GM18502 (cell line): ENCODE measurements at regions not wholly inside any gene's neighbourhood (a gene's known extent, or its start where the extent isn't known, plus 50 kb on each side); places are given as distances from the start of the nearest gene placed in this dataset.
A peak's percentile ranks its signal among the peaks of the same experiment; 100 is the strongest.

ENCODE experiments used
- ATAC-seq: cut with Tn5 transposase; IDR thresholded peaks from one replicate; pipeline ENCODE4 v1.9.1; 2021; ENCODE audit warnings: mild to moderate bottlenecking; ENCODE audit not compliant: unreplicated experiment, poor library complexity

GRCh38 chr5:89156226-89156625 lies 273.2 kb upstream of the MEF2C start:
- ATAC-seq = no peak

DNA sequence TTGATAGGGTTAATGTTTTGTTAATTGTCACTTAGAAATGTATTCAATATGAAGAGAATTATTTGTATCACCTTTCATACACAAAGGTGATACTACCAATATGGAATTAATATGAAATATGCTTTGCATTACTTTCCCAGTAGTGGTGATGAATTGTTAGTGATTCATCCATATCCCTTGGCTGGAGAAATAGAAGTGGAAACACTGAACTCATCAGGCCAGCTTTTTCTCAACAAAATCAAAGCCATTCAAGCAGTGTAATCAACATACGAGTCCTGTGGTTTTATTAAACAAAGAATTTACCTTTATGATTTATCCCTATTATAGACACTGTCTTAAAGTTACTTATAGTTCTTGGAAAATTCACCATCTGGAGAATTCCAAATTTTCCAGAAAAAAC lies 264.0 kb upstream of the MEF2C start:
- ATAC-seq = no peak

DNA sequence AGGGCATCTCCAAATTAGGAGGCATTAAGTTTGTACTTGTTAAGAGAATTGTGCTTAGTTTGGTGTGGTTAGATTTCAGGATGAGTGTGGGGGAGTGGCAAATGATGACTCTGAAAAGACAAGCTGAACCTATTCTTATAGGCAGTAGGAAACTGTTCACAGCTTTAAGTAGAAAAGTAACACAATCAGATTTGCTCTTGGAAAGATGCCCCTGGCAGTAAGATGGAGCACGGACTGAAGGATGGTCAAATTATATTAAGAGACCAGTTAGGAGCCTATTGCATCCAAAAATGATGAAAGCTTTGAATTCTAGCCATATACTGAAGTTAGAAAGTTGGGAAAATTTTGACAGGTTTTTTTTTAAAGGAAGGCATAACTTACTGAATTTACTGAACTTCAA lies 254.2 kb upstream of the MEF2C start:
- ATAC-seq = no peak

GRCh38 chr5:89133975-89134374 lies 251.0 kb upstream of the MEF2C start:
- no peak for ATAC-seq

DNA sequence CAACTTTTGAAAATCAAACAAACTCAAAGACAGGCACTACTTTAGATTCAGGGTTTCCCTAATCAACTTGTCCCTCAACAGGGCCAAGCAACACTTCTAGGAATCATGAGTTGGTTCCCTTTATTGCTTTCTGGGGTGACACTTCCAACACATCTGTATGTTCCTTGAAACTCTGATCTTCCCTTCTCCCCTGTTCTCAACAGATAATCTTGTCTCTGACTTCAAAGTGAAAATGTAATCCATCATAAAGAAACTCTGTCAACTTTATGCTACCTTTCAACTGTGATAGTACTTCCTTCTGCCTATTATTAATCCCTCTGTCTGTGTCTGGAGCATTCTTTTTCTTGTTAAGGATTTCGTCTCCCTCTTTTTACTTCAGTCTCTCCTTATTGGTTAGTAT lies 250.1 kb upstream of the MEF2C start:
- ATAC-seq = no peak

GRCh38 chr5:89130851-89131250 lies 247.9 kb upstream of the MEF2C start:
- ATAC-seq = no peak

DNA sequence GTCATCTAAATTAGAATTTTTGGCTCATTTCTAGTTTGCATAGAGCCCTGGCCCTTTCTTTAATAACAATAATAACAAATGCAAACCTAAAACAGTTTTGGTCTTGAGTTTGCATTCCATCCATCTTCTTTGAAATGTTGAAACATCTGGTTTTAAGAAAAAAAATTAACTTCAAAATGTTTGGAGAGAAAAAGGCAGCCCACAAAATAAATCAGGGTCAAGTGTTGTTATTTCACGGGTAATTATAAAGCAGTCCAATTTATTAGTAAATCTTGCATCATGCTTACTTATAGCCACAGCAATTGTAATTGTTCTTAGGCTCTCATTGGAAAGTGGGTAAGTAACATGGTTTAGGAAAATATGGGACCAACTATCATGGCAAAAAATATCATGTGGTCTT lies 247.0 kb upstream of the MEF2C start:
- ATAC-seq = no peak

DNA sequence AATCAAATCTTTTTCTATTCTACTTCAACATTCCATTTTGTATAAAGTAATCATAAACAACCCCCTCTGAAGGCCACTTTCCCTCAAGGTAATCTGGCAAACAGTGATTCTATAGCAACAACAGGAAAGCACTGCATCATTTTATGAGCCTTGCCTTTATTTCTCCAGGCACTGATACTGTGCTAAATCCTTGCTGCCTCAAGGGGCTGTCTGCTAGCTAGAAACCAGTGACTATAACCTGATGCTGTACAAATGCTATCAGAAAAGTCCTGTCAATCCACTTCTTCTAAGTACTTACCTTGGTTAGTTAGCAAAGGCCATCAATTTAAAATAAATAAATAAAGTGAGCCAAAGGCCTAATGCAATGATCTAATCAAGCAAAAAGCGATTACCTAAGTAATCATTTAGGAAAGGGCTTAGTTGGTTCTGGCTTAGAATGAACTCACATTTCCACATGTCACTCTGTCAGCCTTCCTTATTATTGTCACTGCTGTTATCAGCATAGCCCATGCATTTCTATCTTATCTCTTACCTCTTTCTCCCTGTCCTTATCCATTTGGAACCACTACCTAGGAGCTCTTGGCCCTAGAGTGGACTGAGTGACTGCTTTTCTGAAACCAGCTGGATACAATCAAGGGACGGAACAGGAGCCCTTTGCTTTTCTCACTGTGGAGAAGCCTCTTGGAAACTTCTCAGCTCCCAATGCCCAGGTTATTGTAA lies 246.1 kb upstream of the MEF2C start:
- no peak for ATAC-seq

DNA sequence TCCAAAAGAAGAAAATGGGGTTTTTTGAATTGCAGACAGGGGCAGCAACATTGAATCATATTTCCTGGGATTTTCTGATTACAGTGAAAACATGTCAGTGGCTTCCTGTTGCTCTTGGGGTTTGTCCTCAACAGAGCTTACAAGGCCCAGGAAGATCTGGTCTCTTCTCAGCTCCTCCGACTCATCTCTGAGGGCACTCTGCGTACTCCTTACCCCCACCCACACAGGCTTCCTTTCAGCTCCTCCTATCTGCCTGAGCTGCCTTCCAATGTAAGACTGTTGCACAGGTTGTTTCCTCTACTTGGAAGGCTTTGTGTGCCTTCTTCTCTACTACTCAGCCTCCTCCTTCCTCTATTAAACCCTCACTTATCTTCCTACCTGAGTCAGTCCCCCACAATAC lies 245.1 kb upstream of the MEF2C start:
- ATAC-seq = no peak

DNA sequence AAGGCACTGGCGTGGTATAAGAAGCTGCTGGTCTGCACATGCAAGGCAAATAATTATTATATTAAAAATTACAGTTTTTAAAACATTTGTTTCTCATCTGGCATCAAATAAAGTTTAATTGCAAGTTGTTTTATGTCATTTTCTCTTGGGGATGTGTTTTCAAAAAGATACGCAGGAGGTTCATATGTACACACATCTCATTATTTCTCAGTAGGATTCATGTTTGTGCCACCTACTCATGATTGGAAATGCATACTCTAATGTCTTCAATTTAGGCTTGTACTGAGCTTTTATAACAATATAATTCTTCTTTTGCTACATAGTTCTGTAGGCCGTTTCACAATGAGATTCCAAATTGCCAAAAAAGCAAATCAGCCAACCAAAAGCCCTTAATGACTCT lies 244.2 kb upstream of the MEF2C start:
- ATAC-seq = no peak

GRCh38 chr5:89125372-89125771 lies 242.4 kb upstream of the MEF2C start:
- no peak for ATAC-seq

- no peak for ATAC-seq
Measured at GRCh38 chr5:89123581-89123980, 240.6 kb upstream of the MEF2C start.

DNA sequence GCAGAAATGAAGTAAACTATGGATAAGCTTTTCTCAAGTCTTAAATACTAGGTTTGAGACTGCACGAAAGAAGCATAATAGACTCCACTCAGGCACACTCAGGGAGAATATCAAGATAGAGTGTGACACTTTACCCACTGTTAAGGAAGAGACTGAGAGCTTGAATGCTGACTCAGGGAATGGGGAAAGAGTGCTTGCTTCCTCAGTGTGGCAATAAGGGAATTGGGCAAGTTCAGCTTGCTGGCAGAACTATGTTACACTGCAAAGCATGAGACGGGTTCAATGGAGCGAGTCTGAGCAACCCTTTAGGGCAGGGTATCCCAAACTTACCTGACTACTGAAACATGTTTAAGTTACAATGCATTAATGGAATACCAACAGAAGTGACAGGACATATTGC lies 237.7 kb upstream of the MEF2C start:
- ATAC-seq = no peak

DNA sequence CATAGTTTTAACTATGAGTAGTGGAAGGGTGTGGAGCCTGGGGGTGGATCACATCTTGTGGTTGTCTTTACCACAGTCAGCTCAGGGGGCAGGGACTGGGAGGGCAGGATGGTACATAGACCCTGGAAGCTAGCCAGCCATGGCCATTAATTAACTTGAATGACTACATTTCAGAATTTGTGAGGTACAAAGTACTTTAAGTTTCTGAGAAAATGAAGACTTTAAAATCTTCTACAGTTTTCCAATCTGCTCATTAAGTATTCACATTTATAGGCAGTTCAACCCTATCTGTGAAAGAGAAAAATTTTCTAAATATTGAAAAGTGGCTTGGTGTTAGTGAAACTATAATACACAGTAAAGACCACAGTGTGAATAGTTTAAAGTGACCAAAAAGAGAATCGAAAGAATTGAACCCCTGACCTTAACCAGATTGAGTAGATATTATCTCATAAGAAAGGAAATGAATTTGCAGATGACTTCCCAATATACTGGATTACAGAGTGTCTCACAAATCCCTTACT lies 234.2 kb upstream of the MEF2C start:
- ATAC-seq = peak; percentile 90

GRCh38 chr5:89110916-89111646 lies 228.1 kb upstream of the MEF2C start:
- no peak for ATAC-seq

DNA sequence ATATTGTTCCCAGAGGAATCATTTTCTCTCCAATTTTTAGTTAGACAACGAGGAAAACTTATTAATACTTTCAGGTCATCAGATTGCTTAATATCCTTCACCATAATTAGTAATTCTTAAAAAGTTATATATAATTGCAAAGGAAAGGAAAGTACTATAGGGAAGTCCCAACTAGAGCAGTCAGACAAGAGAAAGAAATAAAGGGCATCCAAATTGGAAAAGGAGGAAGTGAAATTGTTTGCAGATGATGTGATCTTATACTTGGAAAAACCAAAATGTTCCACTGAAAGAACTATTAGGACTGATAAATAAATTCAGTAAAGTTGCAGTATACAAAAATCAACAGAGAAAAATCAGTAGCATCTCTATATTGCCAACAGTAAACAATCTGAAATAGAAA lies 223.5 kb upstream of the MEF2C start:
- ATAC-seq = no peak

- no peak for ATAC-seq
Measured at GRCh38 chr5:89105836-89106235, 222.9 kb upstream of the MEF2C start.

- no peak for ATAC-seq
Measured at GRCh38 chr5:89105171-89105695, 222.2 kb upstream of the MEF2C start.

DNA sequence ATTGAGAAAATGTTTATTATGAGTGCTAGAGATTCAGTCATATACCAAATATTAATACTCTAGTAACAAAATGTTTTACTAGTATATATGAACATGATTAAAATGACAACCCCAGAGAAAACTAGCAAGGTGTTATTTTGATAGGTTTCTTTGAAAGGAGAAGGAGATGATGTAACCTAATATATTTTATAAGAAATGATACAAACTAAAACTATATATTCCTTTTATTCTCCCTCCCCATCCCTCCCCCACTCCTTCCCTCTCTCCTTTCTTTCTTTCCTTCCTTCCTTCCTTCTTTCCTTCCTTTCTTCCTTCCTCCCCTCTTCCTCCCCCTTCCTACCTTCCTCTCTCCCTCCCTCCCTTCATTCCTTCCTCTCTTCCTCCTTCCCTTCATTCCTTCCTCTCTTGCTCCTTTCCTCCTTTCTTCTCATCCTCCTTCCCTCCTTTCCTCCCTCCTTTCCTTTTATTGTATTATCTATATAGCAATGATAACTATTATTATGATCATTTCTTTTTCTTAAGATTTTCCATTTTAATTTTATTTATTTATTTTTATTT lies 215.3 kb upstream of the MEF2C start:
- no peak for ATAC-seq

- peak; percentile 95 for ATAC-seq
Measured at GRCh38 chr5:89097103-89097502, 214.1 kb upstream of the MEF2C start.

DNA sequence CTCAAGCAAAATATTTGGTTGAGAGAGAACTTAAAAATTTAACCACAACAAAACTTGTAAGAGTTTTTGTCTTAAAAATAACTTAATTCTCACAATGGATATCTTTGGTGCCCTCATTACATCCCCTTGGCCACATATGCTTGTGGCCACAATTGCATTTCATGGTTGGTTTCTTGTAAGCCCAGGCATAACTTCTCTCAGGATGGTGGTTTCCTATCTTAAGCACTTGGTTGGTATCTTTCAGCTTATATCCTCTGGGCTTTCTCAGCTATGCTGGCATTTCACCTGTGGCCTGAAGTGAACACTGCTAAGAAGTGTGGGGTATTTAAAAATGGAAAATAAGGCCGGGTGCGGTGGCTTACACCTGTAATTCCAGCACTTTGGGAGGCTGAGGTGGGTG lies 212.4 kb upstream of the MEF2C start:
- ATAC-seq = no peak
